Panc1 (cell line): ENCODE measurements at regions not wholly inside any gene's neighbourhood (a gene's known extent, or its start where the extent isn't known, plus 50 kb on each side); places are given as distances from the start of the nearest gene placed in this dataset.

Source experiments
- ATAC-seq: fragments of 200-7000 bp; cut with Tn5 transposase; 2 replicates; pipeline ENCODE4 v1.9.1; 2020; ENCODE audit warnings: mild to moderate bottlenecking, moderate library complexity
- BruUV-seq: library from RNA; stranded (reverse); fragments of 400-500 nt; replicated peaks from 2 replicates; lab custom pipeline; 2021; lab: Mats Ljungman, UMichigan
- CTCF ChIA-PET: fragments of 300-600 bp; sonication (Branson Sonifier 250); formaldehyde crosslinking; loops from one replicate; lab custom pipeline; 2022; ENCODE audit warnings: antibody characterized with exemption; lab: Charles Lee
- POLR2A ChIA-PET: fragments of 300-600 bp; sonication (Branson Sonifier 250); formaldehyde crosslinking; loops from one replicate; lab custom pipeline; 2022; ENCODE audit warnings: antibody characterized with exemption; lab: Charles Lee
- DNase-seq: peaks from one replicate; pipeline ENCODE4 v3.0.0-alpha.2; 2010; ENCODE audit warnings: low read depth, low spot score
- H3K27ac ChIP-seq: 2 replicates; pipeline ENCODE4 v1.5.1; 2011; ENCODE audit warnings: mild to moderate bottlenecking, low read length, inconsistent platforms
- H3K27me3 ChIP-seq: fragments of 200-500 bp; sonication (Bioruptor generic); 2 replicates; pipeline ENCODE4 v1.6.0; 2014; ENCODE audit warnings: low read length, inconsistent platforms; ENCODE audit not compliant: control insufficient read depth, insufficient read depth
- H3K36me3 ChIP-seq: fragments of 200-500 bp; sonication (Bioruptor generic); 2 replicates; pipeline ENCODE4 v1.5.1; 2014; ENCODE audit warnings: inconsistent platforms, mild to moderate bottlenecking, low read length, moderate library complexity; ENCODE audit not compliant: control insufficient read depth, insufficient read depth
- H3K4me1 ChIP-seq: 2 replicates; pipeline ENCODE4 v1.5.1; 2011; ENCODE audit warnings: inconsistent platforms, mild to moderate bottlenecking, low read length, moderate library complexity; ENCODE audit not compliant: control insufficient read depth, insufficient read depth
- H3K4me3 ChIP-seq, 2 experiments: 2 replicates each; pipeline ENCODE4 v1.5.1; 2011 to 2012; ENCODE audit warnings: low read depth in 2 of 2, low read length in 2 of 2, mild to moderate bottlenecking in 2 of 2, inconsistent platforms in 1 of 2, moderate library complexity in 1 of 2
- H3K9me3 ChIP-seq: fragments of 200-500 bp; sonication (Bioruptor generic); 2 replicates; pipeline ENCODE4 v1.5.1; 2014; ENCODE audit warnings: low read depth, mild to moderate bottlenecking, inconsistent platforms, low read length, moderate library complexity; ENCODE audit not compliant: control insufficient read depth, insufficient read depth
- CTCF ChIP-seq: fragments of 450-650 bp; IDR thresholded peaks from 2 replicates; pipeline ENCODE4 v1.5.1; 2017; ENCODE audit warnings: mild to moderate bottlenecking
- POLR2AphosphoS5 ChIP-seq: IDR thresholded peaks from 2 replicates; pipeline ENCODE4 v1.6.1; 2012; ENCODE audit warnings: mild to moderate bottlenecking, low read depth, low read length, moderate library complexity
- REST ChIP-seq, 2 experiments: IDR thresholded peaks; 2 replicates each; pipeline ENCODE4 v1.6.1; 2011 to 2012; ENCODE audit warnings: low read depth in 2 of 2, control low read depth in 1 of 2, low read length in 1 of 2, mild to moderate bottlenecking in 1 of 2, moderate library complexity in 1 of 2; ENCODE audit not compliant: insufficient read depth in 1 of 2
- SIN3A ChIP-seq: IDR thresholded peaks from 2 replicates; pipeline ENCODE4 v1.6.1; 2012; ENCODE audit warnings: low read depth, mild to moderate bottlenecking, low read length, moderate library complexity, borderline replicate concordance; ENCODE audit not compliant: insufficient read depth
- TCF7L2 ChIP-seq: IDR thresholded peaks from 2 replicates; pipeline ENCODE4 v1.6.1; 2011; ENCODE audit warnings: mild to moderate bottlenecking, low read depth, low read length, inconsistent platforms
- in situ Hi-C: cut with HindIII; loops from 2 replicates; pipeline ENCODE4 v1.10.0; 2016; ENCODE audit warnings: low sequenced_read_pairs, low pct_unique_long_range_greater_than_20kb
- intact Hi-C: fragments of 100-400 bp; cut with micrococcal nuclease; formaldehyde crosslinking; loops from one replicate; pipeline ENCODE4 v1.10.0; 2022; ENCODE audit not compliant: unreplicated experiment

GRCh38 chr2:35174845-35175244 is 1180.7 kb upstream of the CRIM1 start:
- Histone ChIP-seq H3K4me1 (no peaks in the 10 kb centered on the region), H3K27ac (no peak overlapping the region), H3K27me3 (no peaks in the 10 kb centered on the region), H3K9me3 (no peaks in the 10 kb centered on the region), H3K4me3 (no peak overlapping the region), H3K36me3 (no peaks in the 10 kb centered on the region)
- TF ChIP-seq POLR2AphosphoS5 (no peak), CTCF (no peak), REST (IDR thresholded peaks at IDR 0.05; ENCODE audit: insufficient read depth in 1 of 2, low read depth in 2 of 2, low read length in 1 of 2) (no peak), TCF7L2 (no peak), SIN3A (no peak)
- in situ Hi-C loops (no loop called here), intact Hi-C loops (no loop called here)
- no TSS peak for BruUV-seq
- DNase-seq = no peak
- CTCF ChIA-PET = no interaction called here
- no peak for ATAC-seq
- POLR2A ChIA-PET = no interaction called here

GRCh38 chr2:35172687-35173086 is 1182.9 kb upstream of the CRIM1 start:
- H3K4me1 ChIP-seq = no peaks in the 10 kb centered on the region
- no peak for ATAC-seq
- H3K9me3 ChIP-seq = no peaks in the 10 kb centered on the region
- no peak overlapping the region for H3K4me3 ChIP-seq
- CTCF ChIA-PET = no interaction called here
- in situ Hi-C loops = no loop called here
- intact Hi-C loops = no loop called here
- TF ChIP-seq SIN3A = no peak
- TF ChIP-seq CTCF = no peak
- TF ChIP-seq REST (IDR thresholded peaks at IDR 0.05; ENCODE audit: insufficient read depth in 1 of 2, low read depth in 2 of 2, low read length in 1 of 2) = no peak
- TF ChIP-seq POLR2AphosphoS5 = no peak
- TF ChIP-seq TCF7L2 = no peak
- POLR2A ChIA-PET = no interaction called here
- no peaks in the 10 kb centered on the region for H3K27me3 ChIP-seq
- no peak for DNase-seq
- no peaks in the 10 kb centered on the region for H3K36me3 ChIP-seq
- BruUV-seq = no TSS peak
- no peak overlapping the region for H3K27ac ChIP-seq
